ENCODE measurements at regions not wholly inside any gene's neighbourhood (a gene's known extent, or its start where the extent isn't known, plus 50 kb on each side); places are given as distances from the start of the nearest gene placed in this dataset.

- TF ChIP-seq CTCF (IDR thresholded peaks at IDR 0.05; ENCODE audit: insufficient read depth, low read length, poor library complexity, severe bottlenecking) (peak; percentile 63), EZH2phosphoT487 (conservative IDR thresholded peaks at IDR 0.05; ENCODE audit: low read length) (no peak)
Observed at GRCh38 chr14:65824285-65824977, 411.9 kb downstream of the FUT8 start.

Measured in SU-DHL-6 (cell line).